Aorta (tissue), 5 donors: ENCODE measurements at regions not wholly inside any gene's neighbourhood (a gene's known extent, or its start where the extent isn't known, plus 50 kb on each side); places are given as distances from the start of the nearest gene placed in this dataset.
"Not testable (repeated sequence)": the region's sequence is repeated elsewhere in the genome, so short reads cannot be mapped to it uniquely, and the experiment has no call there.

Experiments
- ATAC-seq: fragments of 200-7000 bp; cut with Tn5 transposase; one replicate; pipeline ENCODE4 v1.9.1; 2022; ENCODE audit warnings: moderate library complexity; ENCODE audit not compliant: low FRiP score
- DNase-seq, 2 donors: peaks; one replicate each; pipeline ENCODE4 v3.0.0-alpha.2; 2020
- H3K27ac ChIP-seq, 2 donors: one replicate each; pipeline ENCODE4 v1.5.1; 2013; ENCODE audit warnings: low read length in 2 of 2, mild to moderate bottlenecking in 2 of 2, moderate library complexity in 2 of 2, control low read depth in 1 of 2, inconsistent platforms in 1 of 2, low read depth in 1 of 2
- H3K27me3 ChIP-seq, 2 donors: one replicate each; pipeline ENCODE4 v1.6.1; 2013; ENCODE audit warnings: control low read depth in 1 of 2, low read length in 1 of 2, mild to moderate bottlenecking in 1 of 2, moderate library complexity in 1 of 2; ENCODE audit not compliant: insufficient read depth in 2 of 2, control insufficient read depth in 1 of 2
- H3K36me3 ChIP-seq, 2 donors: one replicate each; pipeline ENCODE4 v1.6.1; 2013; ENCODE audit warnings: control low read depth in 1 of 2, low read length in 1 of 2, mild to moderate bottlenecking in 1 of 2; ENCODE audit not compliant: insufficient read depth in 2 of 2, control insufficient read depth in 1 of 2
- H3K4me1 ChIP-seq, 2 donors: one replicate each; pipeline ENCODE4 v1.6.1; 2013; ENCODE audit warnings: low read length in 2 of 2, control low read depth in 1 of 2, mild to moderate bottlenecking in 1 of 2, moderate library complexity in 1 of 2; ENCODE audit not compliant: insufficient read depth in 2 of 2, control insufficient read depth in 1 of 2
- H3K4me3 ChIP-seq, 2 donors: one replicate each; pipeline ENCODE4 v1.5.1; 2013; ENCODE audit warnings: low read length in 2 of 2, control low read depth in 1 of 2, mild to moderate bottlenecking in 1 of 2
- H3K9me3 ChIP-seq: one replicate; pipeline ENCODE4 v1.6.1; 2013; ENCODE audit warnings: mild to moderate bottlenecking, low read length; ENCODE audit not compliant: control insufficient read depth
- WGBS, 2 donors: extraction: QIAGEN DNeasy Blood & Tissue Kit; methylation state at CpG; one replicate each; pipeline ENCODE4 v1.1.7; 2013; 5-methylcytosine and 5-hydroxymethylcytosine counted together
- intact Hi-C, 2 donors: fragments of 100-400 bp; cut with DNase I; formaldehyde crosslinking; loops; one replicate each; pipeline versions ENCODE4 v1.14.2 to v1.15.0; 2022
- donor health status: healthy with polysubstance abuse.
- donor health status: Bipolar disorder and iron deficiency.
- donor health status: DM: no; HTN: no; CAD: no.
- donor health status: DM: no; HTN: no; CAD: no.
- donor health status: DM: yes; HTN: yes; CAD: no.

DNA sequence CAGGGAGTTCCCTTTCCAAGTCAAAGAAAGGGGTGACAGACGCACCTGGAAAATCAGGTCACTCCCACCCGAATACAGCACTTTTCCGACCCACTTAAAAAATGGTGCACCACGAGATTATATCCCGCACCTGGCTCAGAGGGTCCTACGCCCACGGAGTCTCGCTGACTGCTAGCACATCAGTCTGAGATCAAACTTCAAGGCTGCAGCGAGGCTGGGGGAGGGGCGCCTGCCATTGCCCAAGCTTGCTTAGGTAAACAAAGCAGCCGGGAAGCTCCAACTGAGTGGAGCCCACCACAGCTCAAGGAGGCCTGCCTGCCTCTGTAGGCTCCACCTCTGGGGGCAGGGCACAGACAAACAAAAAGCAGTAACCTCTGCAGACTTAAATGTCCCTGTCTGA lies 277.8 kb upstream of the ARHGAP42 start:
- H3K36me3 ChIP-seq, H3K9me3 ChIP-seq, H3K4me3 ChIP-seq, intact Hi-C loops, ATAC-seq, H3K27ac ChIP-seq, DNase-seq, H3K27me3 ChIP-seq, H3K4me1 ChIP-seq: not testable (repeated sequence)
- 80 to 84% methylated on average over 11 of the region's 11 CpGs for WGBS, 2 donors

DNA sequence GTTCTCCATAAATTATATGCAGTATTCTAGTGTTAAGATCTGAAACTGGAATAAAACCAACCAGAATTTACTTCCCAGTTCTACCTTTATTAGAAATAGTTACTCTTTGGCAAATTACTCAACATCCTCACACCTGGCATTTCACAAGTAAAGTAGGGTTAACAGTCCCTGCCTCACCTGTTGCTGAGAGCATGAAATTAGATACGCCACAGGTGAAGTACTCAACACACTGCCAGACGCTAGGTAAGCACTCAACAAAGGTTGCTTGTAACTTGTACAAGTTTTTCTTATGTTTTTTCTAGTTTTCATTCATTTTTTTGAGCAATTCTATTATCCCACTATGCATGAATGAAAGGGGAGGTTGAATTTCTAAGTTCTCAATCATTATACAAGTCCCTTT lies 267.6 kb upstream of the ARHGAP42 start:
- Histone ChIP-seq H3K27me3 (no peaks in the 10 kb centered on the region), H3K36me3 (no peaks in the 10 kb centered on the region), H3K4me1 (no peaks in the 10 kb centered on the region), H3K9me3 (peaks cover 2% of the 10 kb centered on the region), H3K4me3 (no peak overlapping the region), H3K27ac (no peak overlapping the region)
- intact Hi-C loops = no loop called here
- ATAC-seq (no peak), DNase-seq (no peak)
- WGBS, 2 donors = 84 to 88% methylated on average over 2 of the region's 2 CpGs

DNA sequence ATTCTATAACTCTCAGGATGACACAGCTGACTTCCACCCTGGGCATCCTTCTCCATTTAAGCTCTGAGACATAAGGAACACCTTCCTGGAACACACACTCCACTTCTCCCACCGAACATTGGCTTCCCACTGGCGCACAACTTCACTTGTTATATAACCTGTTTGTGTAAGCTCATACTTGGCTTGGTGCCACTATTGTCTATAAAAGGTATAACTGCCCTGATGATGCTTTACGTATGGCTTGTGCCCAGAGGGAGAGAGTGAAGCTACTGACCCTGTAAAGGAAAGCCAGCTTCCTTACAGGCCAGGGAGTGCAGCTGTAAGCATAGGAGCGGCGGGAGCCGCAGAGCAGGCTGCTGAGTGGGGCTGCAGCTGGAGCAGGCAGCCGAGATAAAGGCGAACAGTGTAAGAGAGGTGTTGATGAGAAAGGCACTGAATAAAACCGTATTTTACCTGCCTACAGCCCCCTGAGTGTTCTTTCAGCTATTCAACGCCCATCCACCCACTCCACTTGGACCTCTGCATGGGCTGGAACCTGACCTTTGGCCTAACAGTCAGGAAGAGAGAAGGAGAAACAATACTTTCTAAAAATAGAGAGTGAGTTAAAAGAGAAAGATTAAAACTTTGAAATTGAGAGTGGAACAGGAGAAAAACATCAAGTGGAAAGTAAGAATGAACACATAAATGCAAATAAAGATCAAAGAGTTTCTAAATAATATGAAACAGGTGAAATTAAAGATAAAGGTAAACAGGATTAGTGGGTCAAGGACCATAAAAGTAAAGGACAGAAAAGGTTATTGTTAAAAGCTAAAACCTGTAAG lies 252.1 kb upstream of the ARHGAP42 start:
- no peak for ATAC-seq
- H3K36me3 ChIP-seq = no peaks in the 10 kb centered on the region
- H3K4me3 ChIP-seq = no peak overlapping the region
- 79 to 80% methylated on average over 10 of the region's 10 CpGs for WGBS, 2 donors
- no peak overlapping the region for H3K27ac ChIP-seq
- intact Hi-C loops = no loop called here
- no peaks in the 10 kb centered on the region for H3K4me1 ChIP-seq
- no peaks in the 10 kb centered on the region for H3K9me3 ChIP-seq
- no peak for DNase-seq
- no peaks in the 10 kb centered on the region for H3K27me3 ChIP-seq

DNA sequence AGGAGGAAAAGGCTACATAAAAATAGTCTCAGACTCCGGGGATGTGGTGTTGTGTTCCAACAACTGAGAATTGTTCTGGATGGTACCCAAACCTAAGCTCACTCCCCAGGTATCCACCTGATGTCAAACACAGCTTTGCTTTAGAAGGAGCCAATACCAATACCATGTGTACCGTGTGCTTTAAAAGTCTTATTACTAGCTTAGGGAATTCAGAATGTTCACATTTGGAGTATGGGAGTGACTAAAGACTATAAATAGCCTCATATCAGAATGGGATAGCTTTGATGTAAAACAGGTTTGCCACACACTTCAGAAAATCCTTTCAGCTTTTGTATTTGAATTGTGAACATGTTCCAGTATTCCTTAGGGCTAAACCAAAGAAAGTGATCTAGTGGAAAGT lies 248.7 kb upstream of the ARHGAP42 start:
- ATAC-seq = no peak
- H3K4me3 ChIP-seq = no peak overlapping the region
- DNase-seq = no peak
- H3K4me1 ChIP-seq = no peaks in the 10 kb centered on the region
- 11 to 12% methylated on average over 2 of the region's 2 CpGs for WGBS, 2 donors
- H3K36me3 ChIP-seq = no peaks in the 10 kb centered on the region
- no peaks in the 10 kb centered on the region for H3K27me3 ChIP-seq
- intact Hi-C loops = no loop called here
- H3K27ac ChIP-seq = no peak overlapping the region
- H3K9me3 ChIP-seq = no peaks in the 10 kb centered on the region

GRCh38 chr11:100441086-100441485 lies 246.0 kb upstream of the ARHGAP42 start:
- no peaks in the 10 kb centered on the region for H3K9me3 ChIP-seq
- H3K4me1 ChIP-seq = no peaks in the 10 kb centered on the region
- H3K27ac ChIP-seq = no peak overlapping the region
- H3K36me3 ChIP-seq = no peaks in the 10 kb centered on the region
- H3K27me3 ChIP-seq = no peaks in the 10 kb centered on the region
- DNase-seq (no peak), ATAC-seq (no peak)
- WGBS, 2 donors = 92 to 93% methylated on average over 1 of the region's 1 CpG
- intact Hi-C loops = no loop called here
- no peak overlapping the region for H3K4me3 ChIP-seq

DNA sequence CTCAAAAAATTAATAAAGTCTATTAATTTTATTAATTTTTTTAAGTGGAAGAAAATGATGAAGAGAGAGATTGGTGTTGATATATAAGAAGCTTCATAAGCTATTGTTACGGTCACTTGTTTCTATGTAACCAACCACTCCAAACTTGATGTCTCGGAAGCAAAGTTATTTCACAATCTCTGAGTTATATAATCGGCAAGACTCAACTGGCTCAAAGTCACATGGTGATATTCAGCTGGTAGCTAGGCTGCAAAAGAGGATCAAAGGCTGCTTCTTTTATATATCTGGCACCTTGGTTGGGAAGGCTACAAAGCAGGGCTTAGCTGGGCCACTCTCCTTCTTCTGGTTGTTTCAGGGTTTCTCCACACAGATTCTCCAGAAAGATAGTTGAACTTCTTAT lies 245.1 kb upstream of the ARHGAP42 start:
- ATAC-seq (no peak), DNase-seq (no peak)
- H3K4me1 ChIP-seq = no peaks in the 10 kb centered on the region
- WGBS, 2 donors = 94 to 98% methylated on average over 3 of the region's 3 CpGs
- H3K27ac ChIP-seq = no peak overlapping the region
- no peaks in the 10 kb centered on the region for H3K9me3 ChIP-seq
- no peak overlapping the region for H3K4me3 ChIP-seq
- H3K36me3 ChIP-seq = no peaks in the 10 kb centered on the region
- intact Hi-C loops = no loop called here
- H3K27me3 ChIP-seq = no peaks in the 10 kb centered on the region

DNA sequence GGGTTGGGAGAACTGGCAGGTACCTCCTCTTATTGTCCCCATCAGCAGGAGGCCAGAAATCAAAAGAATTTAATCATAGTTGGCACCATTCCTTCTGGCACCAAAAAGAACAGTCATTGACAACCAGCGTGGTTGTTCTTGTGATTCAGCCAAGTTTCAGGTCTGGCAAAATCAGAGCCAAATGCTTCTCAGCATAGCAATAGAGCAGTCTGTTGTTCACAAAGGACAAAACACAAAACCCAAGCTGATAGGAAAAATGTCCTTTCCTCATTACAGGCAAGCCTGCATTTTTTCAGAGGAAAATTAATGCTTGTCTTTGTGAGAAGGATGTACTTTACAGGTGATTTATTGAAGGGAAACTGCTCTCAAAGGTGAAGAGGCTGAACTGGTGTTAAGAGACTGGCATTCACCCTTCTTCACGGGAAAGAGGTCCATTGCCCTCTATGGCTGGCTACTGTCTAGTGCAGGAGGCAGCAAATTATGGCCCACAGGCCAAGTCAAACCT lies 241.8 kb upstream of the ARHGAP42 start:
- ATAC-seq (no peak), DNase-seq (no peak)
- no peaks in the 10 kb centered on the region for H3K27me3 ChIP-seq
- no peaks in the 10 kb centered on the region for H3K36me3 ChIP-seq
- H3K4me1 ChIP-seq = no peaks in the 10 kb centered on the region
- H3K4me3 ChIP-seq = no peak overlapping the region
- no peak overlapping the region for H3K27ac ChIP-seq
- WGBS, 2 donors = 2 to 6% methylated on average over 2 of the region's 2 CpGs
- no peaks in the 10 kb centered on the region for H3K9me3 ChIP-seq
- intact Hi-C loops = no loop called here

DNA sequence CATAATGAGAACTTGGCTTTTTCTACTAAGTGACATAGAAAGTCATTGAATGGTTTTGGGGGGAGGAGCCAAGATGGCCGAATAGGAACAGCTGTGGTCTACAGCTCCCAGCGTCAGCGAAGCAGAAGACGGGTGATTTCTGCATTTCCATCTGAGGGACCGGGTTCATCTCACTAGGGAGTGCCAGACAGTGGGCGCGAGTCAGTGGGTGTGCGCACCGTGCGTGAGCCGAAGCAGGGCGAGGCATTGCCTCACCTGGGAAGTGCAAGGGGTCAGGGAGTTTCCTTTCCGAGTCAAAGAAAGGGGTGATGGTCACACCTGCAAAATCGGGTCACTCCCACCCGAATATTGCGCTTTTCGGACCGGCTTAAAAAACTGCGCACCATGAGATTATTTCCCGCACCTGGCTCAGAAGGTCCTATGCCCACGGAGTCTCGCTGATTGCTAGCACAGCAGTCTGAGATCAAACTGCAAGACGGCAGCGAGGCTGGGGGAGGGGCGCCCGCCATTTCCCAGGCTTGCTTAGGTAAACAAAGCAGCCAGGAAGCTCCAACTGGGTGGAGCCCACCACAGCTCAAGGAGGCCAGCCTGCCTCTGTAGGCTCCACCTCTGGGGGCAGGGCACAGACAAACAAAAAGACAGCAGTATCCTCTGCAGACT lies 235.2 kb upstream of the ARHGAP42 start:
- H3K4me1 ChIP-seq, ATAC-seq, H3K4me3 ChIP-seq, intact Hi-C loops, H3K27ac ChIP-seq, H3K36me3 ChIP-seq, H3K9me3 ChIP-seq, H3K27me3 ChIP-seq: not testable (repeated sequence)
- peak in 1 of 2 donors; percentile 54 for DNase-seq
- 89 to 90% methylated on average over 26 of the region's 26 CpGs for WGBS, 2 donors

- DNase-seq (no peak), ATAC-seq (no peak)
- no peak overlapping the region for H3K27ac ChIP-seq
- H3K9me3 ChIP-seq = no peaks in the 10 kb centered on the region
- no peaks in the 10 kb centered on the region for H3K27me3 ChIP-seq
- no peaks in the 10 kb centered on the region for H3K36me3 ChIP-seq
- H3K4me1 ChIP-seq = no peaks in the 10 kb centered on the region
- whole genome bisulfite sequencing, 2 donors = 58 to 65% methylated on average over 3 of the region's 3 CpGs
- no peak overlapping the region for H3K4me3 ChIP-seq
- intact Hi-C loops = no loop called here
Measured at GRCh38 chr11:100459811-100460210, 227.3 kb upstream of the ARHGAP42 start.
